Liver (tissue), 3 donors: ENCODE measurements at regions not wholly inside any gene's neighbourhood (a gene's known extent, or its start where the extent isn't known, plus 50 kb on each side); places are given as distances from the start of the nearest gene placed in this dataset.

Experiments
- ATF3 ChIP-seq: IDR thresholded peaks from 2 replicates; pipeline ENCODE4 v1.6.1; 2016; ENCODE audit warnings: antibody characterized with exemption
- CTCF ChIP-seq: fragments of 150-350 bp; IDR thresholded peaks from 2 replicates; pipeline ENCODE4 v1.5.1; 2017; ENCODE audit warnings: improper control_type of control experiment, low read depth, low read length; ENCODE audit not compliant: missing input control
- EGR1 ChIP-seq, 2 donors: IDR thresholded peaks; 2 replicates each; pipeline ENCODE4 v1.6.1; 2016 to 2018; ENCODE audit warnings: antibody characterized with exemption in 2 of 2, low read depth in 2 of 2
- FOXA1 ChIP-seq: IDR thresholded peaks from 2 replicates; pipeline ENCODE4 v1.6.1; 2016; ENCODE audit warnings: antibody characterized with exemption
- JUND ChIP-seq, 2 donors: IDR thresholded peaks; 2 replicates each; pipeline ENCODE4 v1.6.1; 2016; ENCODE audit warnings: antibody characterized with exemption in 2 of 2
- MAX ChIP-seq: IDR thresholded peaks from 2 replicates; pipeline ENCODE4 v1.6.1; 2016; ENCODE audit warnings: antibody characterized with exemption
- REST ChIP-seq: IDR thresholded peaks from 2 replicates; pipeline ENCODE4 v1.6.1; 2016; ENCODE audit warnings: antibody characterized with exemption, mild to moderate bottlenecking
- SP1 ChIP-seq: IDR thresholded peaks from 2 replicates; pipeline ENCODE4 v1.6.1; 2018; ENCODE audit warnings: antibody characterized with exemption, mild to moderate bottlenecking
- TAF1 ChIP-seq: conservative IDR thresholded peaks from 2 replicates; pipeline ENCODE4 v1.6.1; 2016; ENCODE audit warnings: antibody characterized with exemption, mild to moderate bottlenecking
- YY1 ChIP-seq: IDR thresholded peaks from 2 replicates; pipeline ENCODE4 v1.6.1; 2016; ENCODE audit warnings: antibody characterized with exemption, mild to moderate bottlenecking
- ZBTB33 ChIP-seq: IDR thresholded peaks from 2 replicates; pipeline ENCODE4 v1.6.1; 2016; ENCODE audit warnings: antibody characterized with exemption
- donor health status: healthy.
- donor health status: healthy.

- peak; percentile 47 for TF ChIP-seq YY1
- TF ChIP-seq ATF3: no peak
- TF ChIP-seq REST: peak; percentile 62
- TF ChIP-seq CTCF: no peak
- TF ChIP-seq JUND (IDR thresholded peaks at IDR 0.05): no peak
- no peak for TF ChIP-seq ZBTB33
- no peak for TF ChIP-seq TAF1
- TF ChIP-seq EGR1 (IDR thresholded peaks at IDR 0.05; ENCODE audit: low read depth in 2 of 2): no peak
- peak; percentile 68 for TF ChIP-seq SP1
- peak; percentile 65 for TF ChIP-seq MAX
- TF ChIP-seq FOXA1: no peak
Measured at GRCh38 chr5:96332535-96333366, 100.3 kb downstream of the PCSK1 start.
